HG03196 (cell line): ENCODE measurements at regions not wholly inside any gene's neighbourhood (a gene's known extent, or its start where the extent isn't known, plus 50 kb on each side); places are given as distances from the start of the nearest gene placed in this dataset.

Experiments
- ATAC-seq: cut with Tn5 transposase; IDR thresholded peaks from one replicate; pipeline ENCODE4 v1.9.1; 2021; ENCODE audit not compliant: unreplicated experiment

- ATAC-seq = no peak
Observed at GRCh38 chr13:44271473-44271872, 102.2 kb upstream of the SERP2 start.

- no peak for ATAC-seq
Observed at GRCh38 chr13:44271915-44272341, 101.7 kb upstream of the SERP2 start.

- no peak for ATAC-seq
Observed at GRCh38 chr13:44272692-44273091, 100.9 kb upstream of the SERP2 start.

- no peak for ATAC-seq
Observed at GRCh38 chr13:44273216-44273615, 100.4 kb upstream of the SERP2 start.

- ATAC-seq = peak; percentile 88
Observed at GRCh38 chr13:44273991-44274770, 99.4 kb upstream of the SERP2 start.

- no peak for ATAC-seq
Observed at GRCh38 chr13:44274771-44275205, 98.8 kb upstream of the SERP2 start.

- ATAC-seq = no peak
Observed at GRCh38 chr13:44275381-44275780, 98.2 kb upstream of the SERP2 start.

- no peak for ATAC-seq
Observed at GRCh38 chr13:44276061-44276460, 97.6 kb upstream of the SERP2 start.

GRCh38 chr13:44277459-44277858 is 96.2 kb upstream of the SERP2 start:
- ATAC-seq = no peak

- ATAC-seq = no peak
Observed at GRCh38 chr13:44278166-44278565, 95.5 kb upstream of the SERP2 start.

- no peak for ATAC-seq
Observed at GRCh38 chr13:44280456-44280855, 93.2 kb upstream of the SERP2 start.

GRCh38 chr13:44281252-44282000 is 92.2 kb upstream of the SERP2 start:
- no peak for ATAC-seq

- ATAC-seq = no peak
Observed at GRCh38 chr13:44283600-44283999, 90.0 kb upstream of the SERP2 start.

- ATAC-seq = no peak
Observed at GRCh38 chr13:44287958-44288357, 85.7 kb upstream of the SERP2 start.

- no peak for ATAC-seq
Observed at GRCh38 chr13:44292545-44292944, 81.1 kb upstream of the SERP2 start.

GRCh38 chr13:44293374-44293773 is 80.2 kb upstream of the SERP2 start:
- no peak for ATAC-seq

GRCh38 chr13:44293908-44294735 is 79.5 kb upstream of the SERP2 start:
- ATAC-seq = no peak

GRCh38 chr13:44294876-44295275 is 78.7 kb upstream of the SERP2 start:
- no peak for ATAC-seq

- ATAC-seq = no peak
Observed at GRCh38 chr13:44296856-44297255, 76.8 kb upstream of the SERP2 start.

GRCh38 chr13:44298314-44298713 is 75.3 kb upstream of the SERP2 start:
- no peak for ATAC-seq

GRCh38 chr13:44299152-44299943 is 74.3 kb upstream of the SERP2 start:
- ATAC-seq = no peak
